Tibial artery (tissue), 4 donors: ENCODE measurements at regions not wholly inside any gene's neighbourhood (a gene's known extent, or its start where the extent isn't known, plus 50 kb on each side); places are given as distances from the start of the nearest gene placed in this dataset.

Experiments
- DNase-seq, 2 donors: peaks; one replicate each; pipeline ENCODE4 v3.0.0-alpha.2; 2019
- H3K27ac ChIP-seq, 2 donors: fragments of 200-600 bp; sonication (generic) in 1 of 2; 1 replicate in 1 of 2; 2 replicates in 1 of 2; pipeline ENCODE4 v1.5.1; 2018 to 2019; ENCODE audit warnings: mild to moderate bottlenecking in 1 of 2
- H3K27me3 ChIP-seq, 2 donors: fragments of 200-600 bp; sonication (generic) in 1 of 2; one replicate each; pipeline versions ENCODE4 v1.5.1 to v1.6.0; 2016 to 2019
- H3K36me3 ChIP-seq, 3 donors: fragments of 200-600 bp; sonication (generic) in 2 of 3; one replicate each; pipeline ENCODE4 v1.5.1; 2016 to 2019; ENCODE audit warnings: mild to moderate bottlenecking in 2 of 3
- H3K4me1 ChIP-seq, 4 donors: fragments of 200-600 bp; sonication (generic) in 2 of 4; 1 replicate in 3 of 4; 2 replicates in 1 of 4; pipeline ENCODE4 v1.5.1; 2016 to 2019
- H3K4me3 ChIP-seq, 2 donors: fragments of 200-600 bp; sonication (generic) in 1 of 2; 1 replicate in 1 of 2; 2 replicates in 1 of 2; pipeline ENCODE4 v1.5.1; 2018 to 2019; ENCODE audit warnings: mild to moderate bottlenecking in 2 of 2
- H3K9me3 ChIP-seq, 3 donors: fragments of 200-600 bp; sonication (generic) in 1 of 3; one replicate each; pipeline ENCODE4 v1.5.1; 2016 to 2019
- intact Hi-C: fragments of 100-400 bp; cut with DNase I; formaldehyde crosslinking; loops from one replicate; pipeline ENCODE4 v1.15.0; 2023; ENCODE audit warnings: low total_unique reads
- TF ChIP-seq, protein P1 (sequence below), 2 experiments: fragments of 200-600 bp in 1 of 2; fragments of 450-650 bp in 1 of 2; IDR thresholded peaks; one replicate each; pipeline ENCODE4 v1.5.1; 2017 to 2019; ENCODE audit warnings: antibody characterized with exemption in 2 of 2, mild to moderate bottlenecking in 1 of 2, moderate library complexity in 1 of 2

DNA sequence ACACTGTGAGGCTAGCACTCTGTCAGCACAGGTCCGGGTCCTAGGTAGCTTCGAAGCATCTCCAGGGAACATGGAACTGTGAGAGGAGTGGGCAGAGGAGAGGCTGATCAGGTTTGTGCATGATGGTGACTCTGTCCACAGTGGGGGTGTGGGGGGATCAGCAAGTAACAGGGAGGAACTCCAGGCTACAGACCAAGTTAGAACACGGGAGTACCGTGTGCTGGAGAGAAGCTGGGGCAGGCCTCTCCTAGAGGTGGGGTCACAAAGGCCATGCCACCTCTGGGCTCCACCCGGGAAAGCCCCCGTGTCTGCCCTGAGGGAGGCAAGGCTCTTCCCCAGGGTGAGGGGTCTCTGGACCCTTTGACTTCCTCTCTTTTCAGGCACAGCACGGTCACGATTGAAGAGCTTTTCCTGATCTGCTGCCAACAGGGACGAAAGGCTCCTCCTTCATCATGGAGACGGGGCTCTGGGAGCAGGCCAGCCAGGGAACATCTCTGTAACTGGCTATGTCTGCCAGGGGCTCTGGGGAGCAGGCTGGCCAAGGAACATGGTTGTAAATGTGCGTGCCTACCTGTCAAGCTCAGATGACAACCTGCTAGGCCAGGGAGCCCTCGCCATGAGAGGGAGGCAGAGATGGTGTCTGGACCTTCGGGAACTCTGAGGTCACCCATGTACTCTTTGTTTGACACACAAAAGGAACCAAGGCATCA, 1476.1 kb downstream of the BRD1 start:
- H3K4me3 ChIP-seq = no peak overlapping the region
- H3K27ac ChIP-seq = no peak overlapping the region
- no peaks in the 10 kb centered on the region for H3K4me1 ChIP-seq
- peaks cover 0 to 4% of the 10 kb centered on the region in 2 donors for H3K27me3 ChIP-seq
- intact Hi-C loops = no loop called here
- DNase-seq = no peak
- H3K36me3 ChIP-seq = no peaks in the 10 kb centered on the region
- no peaks in the 10 kb centered on the region for H3K9me3 ChIP-seq
- TF ChIP-seq, protein P1, sequence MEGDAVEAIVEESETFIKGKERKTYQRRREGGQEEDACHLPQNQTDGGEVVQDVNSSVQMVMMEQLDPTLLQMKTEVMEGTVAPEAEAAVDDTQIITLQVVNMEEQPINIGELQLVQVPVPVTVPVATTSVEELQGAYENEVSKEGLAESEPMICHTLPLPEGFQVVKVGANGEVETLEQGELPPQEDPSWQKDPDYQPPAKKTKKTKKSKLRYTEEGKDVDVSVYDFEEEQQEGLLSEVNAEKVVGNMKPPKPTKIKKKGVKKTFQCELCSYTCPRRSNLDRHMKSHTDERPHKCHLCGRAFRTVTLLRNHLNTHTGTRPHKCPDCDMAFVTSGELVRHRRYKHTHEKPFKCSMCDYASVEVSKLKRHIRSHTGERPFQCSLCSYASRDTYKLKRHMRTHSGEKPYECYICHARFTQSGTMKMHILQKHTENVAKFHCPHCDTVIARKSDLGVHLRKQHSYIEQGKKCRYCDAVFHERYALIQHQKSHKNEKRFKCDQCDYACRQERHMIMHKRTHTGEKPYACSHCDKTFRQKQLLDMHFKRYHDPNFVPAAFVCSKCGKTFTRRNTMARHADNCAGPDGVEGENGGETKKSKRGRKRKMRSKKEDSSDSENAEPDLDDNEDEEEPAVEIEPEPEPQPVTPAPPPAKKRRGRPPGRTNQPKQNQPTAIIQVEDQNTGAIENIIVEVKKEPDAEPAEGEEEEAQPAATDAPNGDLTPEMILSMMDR (IDR thresholded peaks at IDR 0.05) = no peak

DNA sequence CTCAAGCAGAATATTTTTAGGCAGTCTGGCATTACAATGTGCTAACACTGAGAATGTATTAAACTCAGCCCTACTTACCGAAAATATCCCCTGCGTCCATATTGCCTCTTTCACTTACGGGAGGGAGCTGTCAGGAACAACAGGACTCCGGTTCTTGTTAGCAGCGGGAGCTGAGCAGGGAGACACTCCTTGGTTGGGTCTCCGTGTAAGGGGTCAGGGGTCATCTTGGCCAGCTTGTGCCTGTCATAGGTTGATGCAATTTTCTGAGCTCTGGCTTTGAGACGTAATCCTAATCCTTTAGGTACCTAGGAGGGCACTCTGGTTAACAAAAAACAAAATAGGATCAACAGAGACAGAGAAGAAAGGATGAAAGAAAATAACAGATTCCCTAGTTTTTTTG, 1477.2 kb downstream of the BRD1 start:
- H3K4me1 ChIP-seq = no peaks in the 10 kb centered on the region
- no peak overlapping the region for H3K4me3 ChIP-seq
- no peaks in the 10 kb centered on the region for H3K9me3 ChIP-seq
- H3K27me3 ChIP-seq = peaks cover 0 to 4% of the 10 kb centered on the region in 2 donors
- H3K36me3 ChIP-seq = no peaks in the 10 kb centered on the region
- DNase-seq = no peak
- intact Hi-C loops = no loop called here
- TF ChIP-seq, protein P1 (IDR thresholded peaks at IDR 0.05) = no peak
- H3K27ac ChIP-seq = no peak overlapping the region

DNA sequence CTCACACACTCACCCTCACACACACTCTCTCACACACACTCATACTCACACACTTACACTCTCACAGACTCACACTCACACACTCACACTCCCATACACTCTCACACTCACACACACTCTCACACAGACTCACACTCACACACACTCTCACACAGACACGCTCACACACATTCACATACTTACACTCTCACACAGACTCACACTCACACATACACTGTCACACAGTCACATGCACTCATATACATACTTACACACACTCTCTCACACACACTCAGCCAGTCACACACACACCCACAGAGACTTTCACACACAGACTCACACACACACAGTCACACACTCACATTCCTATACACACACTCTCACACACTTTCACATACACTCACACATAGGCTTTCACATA, 1478.8 kb downstream of the BRD1 start:
- H3K27me3 ChIP-seq = peaks cover 0 to 4% of the 10 kb centered on the region in 2 donors
- H3K27ac ChIP-seq = no peak overlapping the region
- TF ChIP-seq, protein P1 (IDR thresholded peaks at IDR 0.05) = no peak
- no peaks in the 10 kb centered on the region for H3K36me3 ChIP-seq
- no peak overlapping the region for H3K4me3 ChIP-seq
- no peak for DNase-seq
- H3K4me1 ChIP-seq = no peaks in the 10 kb centered on the region
- H3K9me3 ChIP-seq = no peaks in the 10 kb centered on the region
- intact Hi-C loops = no loop called here

DNA sequence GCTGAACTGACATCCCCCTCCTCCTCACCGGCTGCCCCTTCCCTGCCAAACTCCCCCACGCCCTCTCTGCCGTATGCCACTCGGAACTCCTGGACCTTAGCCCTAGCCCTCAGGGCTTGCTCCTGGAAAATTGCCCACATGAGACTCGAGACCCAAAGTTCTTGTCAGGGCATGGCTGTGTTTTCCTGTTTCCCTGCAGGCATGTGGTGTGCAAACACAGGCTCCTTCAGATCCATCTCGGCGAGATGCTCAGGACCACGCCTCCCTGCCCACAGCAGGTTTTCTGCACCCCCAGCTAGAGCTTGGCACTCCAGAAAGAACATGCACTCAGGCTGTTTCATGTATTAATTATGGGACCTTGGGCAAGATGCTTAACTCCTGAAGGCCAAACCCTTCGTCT, 1480.4 kb downstream of the BRD1 start:
- DNase-seq = no peak

DNA sequence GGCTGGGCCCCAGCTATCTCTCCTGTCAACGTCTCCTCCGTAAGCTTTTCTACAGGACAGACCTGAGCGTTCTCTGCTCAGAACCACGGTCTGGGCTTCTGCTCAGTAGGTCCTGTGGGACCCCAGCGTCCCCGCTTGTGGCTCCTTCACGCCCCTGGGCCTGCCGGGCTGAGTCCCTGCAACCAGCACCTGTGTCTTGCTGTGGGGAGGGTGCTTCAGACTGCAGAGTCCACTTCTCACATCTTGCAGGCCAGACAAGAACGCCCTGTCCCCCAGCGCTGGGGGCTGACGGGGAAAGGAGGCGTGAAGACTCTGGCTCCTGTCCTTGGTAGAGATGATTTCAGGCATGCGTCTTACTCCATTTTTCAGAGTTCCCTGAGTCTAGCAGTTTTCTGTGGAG, 1480.8 kb downstream of the BRD1 start:
- Histone ChIP-seq H3K9me3 (no peaks in the 10 kb centered on the region), H3K4me3 (no peak overlapping the region), H3K36me3 (no peaks in the 10 kb centered on the region), H3K27ac (no peak overlapping the region), H3K4me1 (no peaks in the 10 kb centered on the region), H3K27me3 (peaks cover 0 to 4% of the 10 kb centered on the region in 2 donors)
- intact Hi-C loops = no loop called here
- TF ChIP-seq, protein P1 (IDR thresholded peaks at IDR 0.05) = no peak
- DNase-seq = no peak

More for the DNA sequence above, 1480.4 kb downstream of the BRD1 start:
- no peaks in the 10 kb centered on the region for H3K9me3 ChIP-seq
- H3K27ac ChIP-seq = no peak overlapping the region
- H3K36me3 ChIP-seq = no peaks in the 10 kb centered on the region
- H3K4me3 ChIP-seq = no peak overlapping the region
- no peaks in the 10 kb centered on the region for H3K4me1 ChIP-seq
- intact Hi-C loops = no loop called here
- TF ChIP-seq, protein P1 (IDR thresholded peaks at IDR 0.05) = no peak
- peaks cover 0 to 4% of the 10 kb centered on the region in 2 donors for H3K27me3 ChIP-seq
